A673 (cell line): ENCODE measurements at regions not wholly inside any gene's neighbourhood (a gene's known extent, or its start where the extent isn't known, plus 50 kb on each side); places are given as distances from the start of the nearest gene placed in this dataset.

Experiments used
- EZH2 ChIP-seq: fragments of 200-600 bp; sonication (generic); IDR thresholded peaks from 2 replicates; pipeline ENCODE4 v1.6.1; 2017; ENCODE audit warnings: borderline replicate concordance, low read depth, mild to moderate bottlenecking, mixed read lengths, antibody characterized with exemption, low read length; ENCODE audit not compliant: poor library complexity, severe bottlenecking
- TF ChIP-seq, protein P1 (sequence below): fragments of 300-800, 200-600 bp; sonication (generic); conservative IDR thresholded peaks from 2 replicates; pipeline ENCODE4 v1.5.1; 2017; ENCODE audit warnings: low read depth, mild to moderate bottlenecking, antibody characterized with exemption, low read length, moderate library complexity, mixed read lengths

DNA sequence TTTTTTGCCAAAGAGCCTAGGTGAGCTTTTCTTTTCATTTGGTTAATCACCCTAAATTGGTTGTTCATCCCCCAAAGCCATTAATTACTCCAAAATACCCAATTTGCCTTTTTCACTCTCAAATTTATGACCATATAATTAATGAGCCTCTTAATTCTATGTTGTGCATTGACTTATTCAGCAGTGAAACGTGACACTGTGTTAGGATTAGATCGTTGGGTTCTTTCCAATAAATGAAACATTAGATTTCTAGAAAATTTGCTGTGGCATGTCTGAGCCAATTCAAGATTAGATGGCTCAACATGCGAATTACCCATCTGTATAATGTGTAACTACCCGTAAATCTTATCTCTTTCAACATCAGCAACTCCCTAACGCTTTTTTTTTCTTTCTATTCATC is 273.4 kb downstream of the BMP4 start:
- TF ChIP-seq, protein P1, sequence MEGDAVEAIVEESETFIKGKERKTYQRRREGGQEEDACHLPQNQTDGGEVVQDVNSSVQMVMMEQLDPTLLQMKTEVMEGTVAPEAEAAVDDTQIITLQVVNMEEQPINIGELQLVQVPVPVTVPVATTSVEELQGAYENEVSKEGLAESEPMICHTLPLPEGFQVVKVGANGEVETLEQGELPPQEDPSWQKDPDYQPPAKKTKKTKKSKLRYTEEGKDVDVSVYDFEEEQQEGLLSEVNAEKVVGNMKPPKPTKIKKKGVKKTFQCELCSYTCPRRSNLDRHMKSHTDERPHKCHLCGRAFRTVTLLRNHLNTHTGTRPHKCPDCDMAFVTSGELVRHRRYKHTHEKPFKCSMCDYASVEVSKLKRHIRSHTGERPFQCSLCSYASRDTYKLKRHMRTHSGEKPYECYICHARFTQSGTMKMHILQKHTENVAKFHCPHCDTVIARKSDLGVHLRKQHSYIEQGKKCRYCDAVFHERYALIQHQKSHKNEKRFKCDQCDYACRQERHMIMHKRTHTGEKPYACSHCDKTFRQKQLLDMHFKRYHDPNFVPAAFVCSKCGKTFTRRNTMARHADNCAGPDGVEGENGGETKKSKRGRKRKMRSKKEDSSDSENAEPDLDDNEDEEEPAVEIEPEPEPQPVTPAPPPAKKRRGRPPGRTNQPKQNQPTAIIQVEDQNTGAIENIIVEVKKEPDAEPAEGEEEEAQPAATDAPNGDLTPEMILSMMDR: no peak
- no peak for TF ChIP-seq EZH2
